ENCODE measurements at regions not wholly inside any gene's neighbourhood (a gene's known extent, or its start where the extent isn't known, plus 50 kb on each side); places are given as distances from the start of the nearest gene placed in this dataset.

DNA sequence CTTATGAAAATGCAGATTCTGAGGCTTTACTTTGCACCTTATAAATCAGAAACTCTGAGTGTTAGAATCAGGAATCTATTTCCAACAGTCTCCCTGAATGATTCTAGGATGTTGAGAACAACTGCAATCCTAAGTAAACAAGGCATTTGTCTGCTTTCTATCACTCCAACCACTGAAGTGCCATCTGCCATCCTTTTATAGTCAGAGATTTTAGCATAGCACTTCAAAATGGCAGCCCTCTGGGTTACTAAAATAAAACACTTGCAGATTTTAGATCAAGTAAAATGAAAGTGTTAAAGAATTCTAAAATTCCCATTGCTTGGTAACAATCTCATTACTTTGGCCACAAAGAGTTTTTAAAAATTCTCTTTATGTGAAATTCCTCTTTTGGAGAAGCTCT is 258.9 kb downstream of the CD109 start (continued):
- TF ChIP-seq, protein P1, sequence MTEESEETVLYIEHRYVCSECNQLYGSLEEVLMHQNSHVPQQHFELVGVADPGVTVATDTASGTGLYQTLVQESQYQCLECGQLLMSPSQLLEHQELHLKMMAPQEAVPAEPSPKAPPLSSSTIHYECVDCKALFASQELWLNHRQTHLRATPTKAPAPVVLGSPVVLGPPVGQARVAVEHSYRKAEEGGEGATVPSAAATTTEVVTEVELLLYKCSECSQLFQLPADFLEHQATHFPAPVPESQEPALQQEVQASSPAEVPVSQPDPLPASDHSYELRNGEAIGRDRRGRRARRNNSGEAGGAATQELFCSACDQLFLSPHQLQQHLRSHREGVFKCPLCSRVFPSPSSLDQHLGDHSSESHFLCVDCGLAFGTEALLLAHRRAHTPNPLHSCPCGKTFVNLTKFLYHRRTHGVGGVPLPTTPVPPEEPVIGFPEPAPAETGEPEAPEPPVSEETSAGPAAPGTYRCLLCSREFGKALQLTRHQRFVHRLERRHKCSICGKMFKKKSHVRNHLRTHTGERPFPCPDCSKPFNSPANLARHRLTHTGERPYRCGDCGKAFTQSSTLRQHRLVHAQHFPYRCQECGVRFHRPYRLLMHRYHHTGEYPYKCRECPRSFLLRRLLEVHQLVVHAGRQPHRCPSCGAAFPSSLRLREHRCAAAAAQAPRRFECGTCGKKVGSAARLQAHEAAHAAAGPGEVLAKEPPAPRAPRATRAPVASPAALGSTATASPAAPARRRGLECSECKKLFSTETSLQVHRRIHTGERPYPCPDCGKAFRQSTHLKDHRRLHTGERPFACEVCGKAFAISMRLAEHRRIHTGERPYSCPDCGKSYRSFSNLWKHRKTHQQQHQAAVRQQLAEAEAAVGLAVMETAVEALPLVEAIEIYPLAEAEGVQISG (CRISPR knock-in tag; IDR thresholded peaks at IDR 0.05), result no peak
- TF ChIP-seq ZNF615 (CRISPR knock-in tag; IDR thresholded peaks at IDR 0.05; ENCODE audit: borderline replicate concordance), result no peak
- TF ChIP-seq, protein P2, sequence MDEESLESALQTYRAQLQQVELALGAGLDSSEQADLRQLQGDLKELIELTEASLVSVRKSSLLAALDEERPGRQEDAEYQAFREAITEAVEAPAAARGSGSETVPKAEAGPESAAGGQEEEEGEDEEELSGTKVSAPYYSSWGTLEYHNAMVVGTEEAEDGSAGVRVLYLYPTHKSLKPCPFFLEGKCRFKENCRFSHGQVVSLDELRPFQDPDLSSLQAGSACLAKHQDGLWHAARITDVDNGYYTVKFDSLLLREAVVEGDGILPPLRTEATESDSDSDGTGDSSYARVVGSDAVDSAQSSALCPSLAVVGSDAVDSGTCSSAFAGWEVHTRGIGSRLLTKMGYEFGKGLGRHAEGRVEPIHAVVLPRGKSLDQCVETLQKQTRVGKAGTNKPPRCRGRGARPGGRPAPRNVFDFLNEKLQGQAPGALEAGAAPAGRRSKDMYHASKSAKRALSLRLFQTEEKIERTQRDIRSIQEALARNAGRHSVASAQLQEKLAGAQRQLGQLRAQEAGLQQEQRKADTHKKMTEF (CRISPR knock-in tag; IDR thresholded peaks at IDR 0.05), result no peak
- no peak for TF ChIP-seq MBNL3 (CRISPR knock-in tag; conservative IDR thresholded peaks at IDR 0.05)
- TF ChIP-seq ZNF549 (CRISPR knock-in tag; IDR thresholded peaks at IDR 0.05), result no peak
- TF ChIP-seq ZSCAN9 (CRISPR knock-in tag; IDR thresholded peaks at IDR 0.05; ENCODE audit: borderline replicate concordance), result no peak
- TF ChIP-seq SAFB2 (CRISPR knock-in tag; IDR thresholded peaks at IDR 0.05; ENCODE audit: borderline replicate concordance, low read depth), result no peak

DNA sequence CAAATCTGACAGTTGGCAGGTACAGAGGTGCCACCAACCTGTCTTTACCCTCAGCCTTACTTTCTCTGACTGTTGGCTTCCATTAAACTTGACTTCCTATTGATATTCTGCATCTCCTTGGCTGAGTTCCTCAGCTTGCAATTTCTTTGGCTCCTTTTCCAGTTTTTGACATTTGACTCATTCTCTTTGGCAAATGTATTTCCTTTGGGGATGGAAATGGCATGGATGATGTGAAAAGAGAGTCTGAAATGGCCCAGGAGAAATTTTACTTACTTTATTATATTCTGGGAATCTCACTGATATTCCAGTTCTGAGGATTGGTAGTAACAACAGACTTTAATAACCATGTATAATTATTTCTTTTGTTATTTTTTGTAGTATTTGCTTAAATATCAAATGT is 255.2 kb downstream of the CD109 start:
- no peaks in the 10 kb centered on the region for H3K9me3 ChIP-seq (ENCODE audit: low read length)
- CTCF ChIA-PET (ENCODE audit: low intra/inter-chr PET ratio, low total read pairs), result no interaction called here
- DNase-seq (ENCODE audit: low spot score) (no peak), FAIRE-seq (no peak), ATAC-seq (no peak)
- H3K79me2 ChIP-seq (ENCODE audit: insufficient read depth, low read length), result no peaks in the 10 kb centered on the region
- in situ Hi-C loops (cut with HindIII; ENCODE audit: extremely low pct_ligation_motif_present, low pct_unique_long_range_greater_than_20kb) (loop anchor here (25.0 kb wide), 1 partner anchor 1261 kb away; the partner anchor contains the start of gene COL12A1), intact Hi-C loops (cut with micrococcal nuclease; ENCODE audit: unreplicated experiment) (no loop called here)
- no peaks in the 10 kb centered on the region for H3K4me1 ChIP-seq (ENCODE audit: insufficient read depth, low read length)
- no peaks in the 10 kb centered on the region for H4K20me1 ChIP-seq (ENCODE audit: insufficient read depth, low read length)
- no peak overlapping the region for H2AFZ ChIP-seq (ENCODE audit: low read length)
- no peaks in the 10 kb centered on the region for H3K27me3 ChIP-seq (ENCODE audit: control insufficient read depth in 1 of 2, insufficient read depth in 2 of 2, low read length in 2 of 2)
- no peak overlapping the region for H3K9ac ChIP-seq (ENCODE audit: insufficient read depth, low read depth, low read length)
- POLR2A ChIA-PET, result no interaction called here
- no TSS peak for BruUV-seq (replicated peaks)
- H3K4me2 ChIP-seq (ENCODE audit: low read depth, low read length), result no peak overlapping the region
- no peak overlapping the region for H3K27ac ChIP-seq (ENCODE audit: extremely low read length, insufficient read depth, low read length)
- no peak overlapping the region for H3K4me3 ChIP-seq (replicated peaks in 1 of 3; ENCODE audit: insufficient read depth in 1 of 3, low read depth in 2 of 3, low read length in 3 of 3)
- no peaks in the 10 kb centered on the region for H3K36me3 ChIP-seq (replicated peaks in 1 of 2; ENCODE audit: control insufficient read depth in 1 of 2, insufficient read depth in 2 of 2, low read length in 2 of 2)
- no peak for TF ChIP-seq YEATS2 (CRISPR knock-in tag; IDR thresholded peaks at IDR 0.05; ENCODE audit: borderline replicate concordance)
- TF ChIP-seq, protein P3, sequence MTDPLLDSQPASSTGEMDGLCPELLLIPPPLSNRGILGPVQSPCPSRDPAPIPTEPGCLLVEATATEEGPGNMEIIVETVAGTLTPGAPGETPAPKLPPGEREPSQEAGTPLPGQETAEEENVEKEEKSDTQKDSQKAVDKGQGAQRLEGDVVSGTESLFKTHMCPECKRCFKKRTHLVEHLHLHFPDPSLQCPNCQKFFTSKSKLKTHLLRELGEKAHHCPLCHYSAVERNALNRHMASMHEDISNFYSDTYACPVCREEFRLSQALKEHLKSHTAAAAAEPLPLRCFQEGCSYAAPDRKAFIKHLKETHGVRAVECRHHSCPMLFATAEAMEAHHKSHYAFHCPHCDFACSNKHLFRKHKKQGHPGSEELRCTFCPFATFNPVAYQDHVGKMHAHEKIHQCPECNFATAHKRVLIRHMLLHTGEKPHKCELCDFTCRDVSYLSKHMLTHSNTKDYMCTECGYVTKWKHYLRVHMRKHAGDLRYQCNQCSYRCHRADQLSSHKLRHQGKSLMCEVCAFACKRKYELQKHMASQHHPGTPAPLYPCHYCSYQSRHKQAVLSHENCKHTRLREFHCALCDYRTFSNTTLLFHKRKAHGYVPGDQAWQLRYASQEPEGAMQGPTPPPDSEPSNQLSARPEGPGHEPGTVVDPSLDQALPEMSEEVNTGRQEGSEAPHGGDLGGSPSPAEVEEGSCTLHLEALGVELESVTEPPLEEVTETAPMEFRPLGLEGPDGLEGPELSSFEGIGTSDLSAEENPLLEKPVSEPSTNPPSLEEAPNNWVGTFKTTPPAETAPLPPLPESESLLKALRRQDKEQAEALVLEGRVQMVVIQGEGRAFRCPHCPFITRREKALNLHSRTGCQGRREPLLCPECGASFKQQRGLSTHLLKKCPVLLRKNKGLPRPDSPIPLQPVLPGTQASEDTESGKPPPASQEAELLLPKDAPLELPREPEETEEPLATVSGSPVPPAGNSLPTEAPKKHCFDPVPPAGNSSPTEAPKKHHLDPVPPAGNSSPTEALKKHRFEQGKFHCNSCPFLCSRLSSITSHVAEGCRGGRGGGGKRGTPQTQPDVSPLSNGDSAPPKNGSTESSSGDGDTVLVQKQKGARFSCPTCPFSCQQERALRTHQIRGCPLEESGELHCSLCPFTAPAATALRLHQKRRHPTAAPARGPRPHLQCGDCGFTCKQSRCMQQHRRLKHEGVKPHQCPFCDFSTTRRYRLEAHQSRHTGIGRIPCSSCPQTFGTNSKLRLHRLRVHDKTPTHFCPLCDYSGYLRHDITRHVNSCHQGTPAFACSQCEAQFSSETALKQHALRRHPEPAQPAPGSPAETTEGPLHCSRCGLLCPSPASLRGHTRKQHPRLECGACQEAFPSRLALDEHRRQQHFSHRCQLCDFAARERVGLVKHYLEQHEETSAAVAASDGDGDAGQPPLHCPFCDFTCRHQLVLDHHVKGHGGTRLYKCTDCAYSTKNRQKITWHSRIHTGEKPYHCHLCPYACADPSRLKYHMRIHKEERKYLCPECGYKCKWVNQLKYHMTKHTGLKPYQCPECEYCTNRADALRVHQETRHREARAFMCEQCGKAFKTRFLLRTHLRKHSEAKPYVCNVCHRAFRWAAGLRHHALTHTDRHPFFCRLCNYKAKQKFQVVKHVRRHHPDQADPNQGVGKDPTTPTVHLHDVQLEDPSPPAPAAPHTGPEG (CRISPR knock-in tag; IDR thresholded peaks at IDR 0.05), result no peak
- TF ChIP-seq SMARCE1 (IDR thresholded peaks at IDR 0.05; ENCODE audit: borderline replicate concordance), result no peak
- TF ChIP-seq MTA3 (CRISPR knock-in tag; IDR thresholded peaks at IDR 0.05), result no peak
- TF ChIP-seq IRX3 (CRISPR knock-in tag; IDR thresholded peaks at IDR 0.05; ENCODE audit: borderline replicate concordance, low read depth), result no peak
- TF ChIP-seq HOXA3 (CRISPR knock-in tag; IDR thresholded peaks at IDR 0.05), result no peak
- TF ChIP-seq ZNF878 (CRISPR knock-in tag; IDR thresholded peaks at IDR 0.05), result no peak

Measured in HepG2 (cell line).